GM10248 (cell line): ENCODE measurements at regions not wholly inside any gene's neighbourhood (a gene's known extent, or its start where the extent isn't known, plus 50 kb on each side); places are given as distances from the start of the nearest gene placed in this dataset.

Experiments used
- CTCF ChIA-PET: fragments of 300-600 bp; sonication (Branson Sonifier 250); formaldehyde crosslinking; extraction: SDS; loops from one replicate; lab custom pipeline; 2021; ENCODE audit warnings: antibody characterized with exemption; lab: Yijun Ruan, JAX
- POLR2A ChIA-PET: fragments of 350-650 bp; sonication (Branson Sonifier 250); formaldehyde crosslinking; extraction: SDS; loops from one replicate; lab custom pipeline; 2020; ENCODE audit warnings: antibody characterized with exemption; lab: Yijun Ruan, JAX
- DNase-seq: peaks from one replicate; pipeline ENCODE4 v3.0.0; 2012; ENCODE audit errors: extremely low spot score
- CTCF ChIP-seq: IDR thresholded peaks from 2 replicates; pipeline ENCODE4 v1.5.1; 2012; ENCODE audit warnings: mild to moderate bottlenecking, low read depth; ENCODE audit errors: extremely low read depth, missing control alignments, control extremely low read depth

GRCh38 chr6:91751526-91751925 is 1164.7 kb upstream of the MAP3K7 start:
- TF ChIP-seq CTCF = no peak
- POLR2A ChIA-PET = no interaction called here
- DNase-seq = no peak
- CTCF ChIA-PET = no interaction called here

- ChIA-PET POLR2A (no interaction called here), CTCF (interaction anchor here (1.6 kb wide), 1 partner anchor 8 kb away, joined by 4 read pairs; no protein-coding TSS in a partner anchor)
- no peak for TF ChIP-seq CTCF
- DNase-seq = no peak
Measured at GRCh38 chr6:91744566-91744965, 1157.7 kb upstream of the MAP3K7 start.

DNA sequence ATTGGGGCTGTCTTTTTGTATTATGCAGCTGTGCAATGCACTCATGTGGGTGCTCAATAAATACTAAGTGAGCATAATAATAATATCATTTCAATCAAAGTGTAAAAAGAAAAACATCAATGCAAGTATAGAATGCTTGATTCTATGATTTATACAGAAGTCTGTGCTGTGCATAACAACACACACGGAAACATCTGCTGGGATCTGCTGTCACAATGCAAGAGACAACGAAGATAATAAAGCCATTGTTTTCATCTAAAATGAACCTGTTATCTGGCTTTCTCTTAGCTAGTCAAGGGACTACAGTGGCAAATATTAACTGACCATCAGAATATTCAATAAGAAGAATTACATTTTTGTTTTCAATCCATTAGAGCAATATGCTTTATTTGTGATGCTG is 1156.9 kb upstream of the MAP3K7 start:
- ChIA-PET CTCF (interaction anchor here (1.6 kb wide), 1 partner anchor 9 kb away, joined by 4 read pairs; no protein-coding TSS in a partner anchor), POLR2A (no interaction called here)
- no peak for TF ChIP-seq CTCF
- no peak for DNase-seq

DNA sequence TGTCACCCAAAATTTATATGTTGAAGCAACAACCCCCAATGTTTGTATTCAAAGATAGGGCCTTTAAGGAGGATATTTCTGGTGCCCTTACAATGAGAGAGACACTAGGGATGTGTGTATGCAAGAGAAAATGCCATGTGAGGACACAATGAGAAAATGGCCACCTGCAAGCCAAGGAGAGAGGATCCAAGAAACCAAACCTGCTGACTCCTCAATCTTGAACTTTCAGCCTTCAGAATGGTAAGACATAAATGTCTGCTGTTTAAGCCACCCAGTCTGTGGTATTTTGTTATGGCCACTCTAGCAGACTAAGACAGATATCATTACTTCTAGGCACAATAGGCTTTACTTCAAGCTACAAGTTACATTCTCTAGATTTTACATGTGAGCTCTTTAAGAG is 1145.1 kb upstream of the MAP3K7 start:
- no peak for TF ChIP-seq CTCF
- POLR2A ChIA-PET = no interaction called here
- DNase-seq = no peak
- CTCF ChIA-PET = interaction anchor here (1.0 kb wide), 1 partner anchor 26 kb away, joined by 3 read pairs; no protein-coding TSS in a partner anchor

GRCh38 chr6:91730710-91731109 is 1143.8 kb upstream of the MAP3K7 start:
- no peak for DNase-seq
- ChIA-PET POLR2A (no interaction called here), CTCF (interaction anchor here (1.0 to 1.3 kb wide), 2 partner anchors 11 to 19 kb away, joined by 4 read pairs; no protein-coding TSS in a partner anchor)
- no peak for TF ChIP-seq CTCF

- POLR2A ChIA-PET = no interaction called here
- no peak for DNase-seq
- no peak for TF ChIP-seq CTCF
- CTCF ChIA-PET = interaction anchor here (1.7 kb wide), 1 partner anchor 10 kb away, joined by 4 read pairs; no protein-coding TSS in a partner anchor
Measured at GRCh38 chr6:91720324-91720723, 1133.5 kb upstream of the MAP3K7 start.
